ENCODE measurements at regions not wholly inside any gene's neighbourhood (a gene's known extent, or its start where the extent isn't known, plus 50 kb on each side); places are given as distances from the start of the nearest gene placed in this dataset.

DNA sequence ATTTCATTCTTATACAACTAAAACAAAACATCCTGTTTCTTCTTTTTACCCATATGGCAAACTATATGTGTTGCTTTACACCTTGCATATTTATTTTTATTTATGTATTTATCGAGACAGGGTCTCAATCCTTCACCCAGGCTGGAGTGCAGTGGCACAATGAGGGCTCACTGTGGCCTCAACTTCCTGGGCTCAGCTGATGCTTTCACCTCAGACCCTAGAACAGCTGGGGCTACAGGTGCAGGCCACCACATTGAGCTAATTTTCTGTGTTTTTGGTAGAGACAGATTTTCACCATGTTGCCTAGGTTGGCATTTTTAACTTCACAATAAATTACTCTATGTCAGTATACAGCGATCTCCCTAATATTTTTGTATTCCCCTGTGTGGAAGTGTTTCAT lies 522.0 kb downstream of the MBD2 start:
- H3K36me3 ChIP-seq (ENCODE audit: control insufficient read depth, insufficient read depth, low read length) = no peaks in the 10 kb centered on the region
- H3K27ac ChIP-seq (ENCODE audit: low read depth, low read length) = no peak overlapping the region
- H3K9me3 ChIP-seq (ENCODE audit: control insufficient read depth, insufficient read depth, low read length) = no peaks in the 10 kb centered on the region
- no CpG with 5 or more reads among the region's 2 CpGs for WGBS (ENCODE audit: insufficient coverage)
- H3K4me3 ChIP-seq (ENCODE audit: low read depth, low read length) = no peak overlapping the region
- no peaks in the 10 kb centered on the region for H3K27me3 ChIP-seq (ENCODE audit: control insufficient read depth, insufficient read depth, low read length)
- no peak for DNase-seq (ENCODE audit: low read depth in 4 of 6, low spot score in 6 of 6)
- no peaks in the 10 kb centered on the region for H3K4me1 ChIP-seq (ENCODE audit: control insufficient read depth, insufficient read depth, low read length)

- Histone ChIP-seq H3K9me3 (ENCODE audit: control insufficient read depth, insufficient read depth, low read length) (no peaks in the 10 kb centered on the region), H3K4me3 (ENCODE audit: low read depth, low read length) (no peak overlapping the region), H3K4me1 (ENCODE audit: control insufficient read depth, insufficient read depth, low read length) (no peaks in the 10 kb centered on the region), H3K27me3 (ENCODE audit: control insufficient read depth, insufficient read depth, low read length) (no peaks in the 10 kb centered on the region), H3K27ac (ENCODE audit: low read depth, low read length) (no peak overlapping the region), H3K36me3 (ENCODE audit: control insufficient read depth, insufficient read depth, low read length) (no peaks in the 10 kb centered on the region)
- WGBS (ENCODE audit: insufficient coverage) = 75% methylated on average over 1 of the region's 1 CpG
- no peak for DNase-seq (ENCODE audit: low read depth in 4 of 6, low spot score in 6 of 6)
These were observed 522.8 kb downstream of the MBD2 start for GRCh38 chr18:53701697-53702096.

DNA sequence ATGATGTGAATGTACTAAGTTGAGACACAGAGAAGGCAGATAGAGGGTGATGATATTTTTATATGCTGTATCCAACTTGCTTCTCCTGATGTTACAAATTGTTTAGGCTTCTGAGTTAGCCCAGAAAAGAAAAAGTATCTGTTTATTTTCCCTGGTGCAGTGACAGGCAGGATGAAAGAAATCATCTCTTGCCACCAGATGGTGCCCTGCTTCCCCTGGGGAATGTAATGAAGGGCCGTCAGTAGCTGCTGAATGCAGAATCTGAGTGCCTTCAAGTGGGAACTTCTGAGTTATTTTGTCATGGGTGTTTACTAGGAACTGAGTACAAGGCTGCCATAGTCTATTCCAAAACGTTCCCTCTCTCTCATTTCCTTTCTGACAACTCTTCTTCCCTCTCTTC lies 525.6 kb downstream of the MBD2 start:
- no peaks in the 10 kb centered on the region for H3K36me3 ChIP-seq (ENCODE audit: control insufficient read depth, insufficient read depth, low read length)
- no peaks in the 10 kb centered on the region for H3K4me1 ChIP-seq (ENCODE audit: control insufficient read depth, insufficient read depth, low read length)
- H3K27me3 ChIP-seq (ENCODE audit: control insufficient read depth, insufficient read depth, low read length) = no peaks in the 10 kb centered on the region
- peak in 3 of 6 donors; percentile 11 to 68 (median 60) for DNase-seq (ENCODE audit: low read depth in 4 of 6, low spot score in 6 of 6)
- no peak overlapping the region for H3K27ac ChIP-seq (ENCODE audit: low read depth, low read length)
- 0% methylated on average over 1 of the region's 2 CpGs for WGBS (ENCODE audit: insufficient coverage)
- peaks cover 2% of the 10 kb centered on the region for H3K9me3 ChIP-seq (ENCODE audit: control insufficient read depth, insufficient read depth, low read length)
- H3K4me3 ChIP-seq (ENCODE audit: low read depth, low read length) = no peak overlapping the region

- H3K4me1 ChIP-seq (ENCODE audit: control insufficient read depth, insufficient read depth, low read length) = no peaks in the 10 kb centered on the region
- H3K4me3 ChIP-seq (ENCODE audit: low read depth, low read length) = no peak overlapping the region
- no peaks in the 10 kb centered on the region for H3K9me3 ChIP-seq (ENCODE audit: control insufficient read depth, insufficient read depth, low read length)
- DNase-seq (ENCODE audit: low read depth in 4 of 6, low spot score in 6 of 6) = no peak
- WGBS (ENCODE audit: insufficient coverage) = no CpG with 5 or more reads among the region's 2 CpGs
- H3K36me3 ChIP-seq (ENCODE audit: control insufficient read depth, insufficient read depth, low read length) = no peaks in the 10 kb centered on the region
- H3K27ac ChIP-seq (ENCODE audit: low read depth, low read length) = no peak overlapping the region
- H3K27me3 ChIP-seq (ENCODE audit: control insufficient read depth, insufficient read depth, low read length) = no peaks in the 10 kb centered on the region
These were observed 534.6 kb downstream of the MBD2 start for GRCh38 chr18:53689886-53690285.

- WGBS (ENCODE audit: insufficient coverage) = no CpG with 5 or more reads among the region's 4 CpGs
- Histone ChIP-seq H3K4me1 (ENCODE audit: control insufficient read depth, insufficient read depth, low read length) (no peaks in the 10 kb centered on the region), H3K9me3 (ENCODE audit: control insufficient read depth, insufficient read depth, low read length) (no peaks in the 10 kb centered on the region), H3K27ac (ENCODE audit: low read depth, low read length) (no peak overlapping the region), H3K4me3 (ENCODE audit: low read depth, low read length) (no peak overlapping the region), H3K36me3 (ENCODE audit: control insufficient read depth, insufficient read depth, low read length) (no peaks in the 10 kb centered on the region), H3K27me3 (ENCODE audit: control insufficient read depth, insufficient read depth, low read length) (no peaks in the 10 kb centered on the region)
- DNase-seq (ENCODE audit: low read depth in 4 of 6, low spot score in 6 of 6) = no peak
These were observed 537.5 kb downstream of the MBD2 start for GRCh38 chr18:53686965-53687364.

- Histone ChIP-seq H3K9me3 (ENCODE audit: control insufficient read depth, insufficient read depth, low read length) (no peaks in the 10 kb centered on the region), H3K27ac (ENCODE audit: low read depth, low read length) (no peak overlapping the region), H3K4me1 (ENCODE audit: control insufficient read depth, insufficient read depth, low read length) (no peaks in the 10 kb centered on the region), H3K36me3 (ENCODE audit: control insufficient read depth, insufficient read depth, low read length) (no peaks in the 10 kb centered on the region), H3K4me3 (ENCODE audit: low read depth, low read length) (no peak overlapping the region), H3K27me3 (ENCODE audit: control insufficient read depth, insufficient read depth, low read length) (no peaks in the 10 kb centered on the region)
- 80% methylated on average over 2 of the region's 2 CpGs for WGBS (ENCODE audit: insufficient coverage)
- no peak for DNase-seq (ENCODE audit: low read depth in 4 of 6, low spot score in 6 of 6)
These were observed 541.7 kb downstream of the MBD2 start for GRCh38 chr18:53682796-53683195.

- no peaks in the 10 kb centered on the region for H3K36me3 ChIP-seq (ENCODE audit: control insufficient read depth, insufficient read depth, low read length)
- DNase-seq (ENCODE audit: low read depth in 4 of 6, low spot score in 6 of 6) = no peak
- no peaks in the 10 kb centered on the region for H3K9me3 ChIP-seq (ENCODE audit: control insufficient read depth, insufficient read depth, low read length)
- 100% methylated on average over 1 of the region's 1 CpG for WGBS (ENCODE audit: insufficient coverage)
- no peaks in the 10 kb centered on the region for H3K4me1 ChIP-seq (ENCODE audit: control insufficient read depth, insufficient read depth, low read length)
- no peak overlapping the region for H3K27ac ChIP-seq (ENCODE audit: low read depth, low read length)
- H3K27me3 ChIP-seq (ENCODE audit: control insufficient read depth, insufficient read depth, low read length) = no peaks in the 10 kb centered on the region
- no peak overlapping the region for H3K4me3 ChIP-seq (ENCODE audit: low read depth, low read length)
These were observed 547.0 kb downstream of the MBD2 start for GRCh38 chr18:53677480-53677879.

DNA sequence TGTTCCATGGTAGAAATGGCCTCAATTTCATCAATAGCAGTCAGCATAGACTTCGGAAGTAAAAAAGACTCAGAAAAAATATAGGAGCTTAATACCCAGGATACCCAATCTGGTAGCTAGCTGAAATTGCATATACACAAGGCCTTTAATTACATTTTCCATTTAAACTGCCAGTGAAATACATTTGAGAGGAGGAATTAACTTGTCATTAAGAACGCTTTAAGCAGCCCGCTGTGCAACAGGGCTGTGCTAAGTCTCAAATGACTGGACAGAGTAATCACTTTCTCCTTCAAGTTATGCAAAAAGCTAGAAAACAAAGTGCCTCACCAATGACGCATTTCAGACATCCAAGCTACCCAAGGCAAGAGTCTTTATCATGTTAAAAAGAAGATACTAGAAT lies 558.8 kb downstream of the MBD2 start:
- Histone ChIP-seq H3K9me3 (ENCODE audit: control insufficient read depth, insufficient read depth, low read length) (peaks cover 8% of the 10 kb centered on the region), H3K4me3 (ENCODE audit: low read depth, low read length) (no peak overlapping the region), H3K36me3 (ENCODE audit: control insufficient read depth, insufficient read depth, low read length) (no peaks in the 10 kb centered on the region), H3K27me3 (ENCODE audit: control insufficient read depth, insufficient read depth, low read length) (no peaks in the 10 kb centered on the region), H3K4me1 (ENCODE audit: control insufficient read depth, insufficient read depth, low read length) (no peaks in the 10 kb centered on the region), H3K27ac (ENCODE audit: low read depth, low read length) (no peak overlapping the region)
- WGBS (ENCODE audit: insufficient coverage) = 79% methylated on average over 2 of the region's 4 CpGs
- peak in 2 of 6 donors; percentile 29 to 92 for DNase-seq (ENCODE audit: low read depth in 4 of 6, low spot score in 6 of 6)

GRCh38 chr18:53664575-53664974 lies 559.9 kb downstream of the MBD2 start:
- Histone ChIP-seq H3K36me3 (ENCODE audit: control insufficient read depth, insufficient read depth, low read length) (no peaks in the 10 kb centered on the region), H3K4me3 (ENCODE audit: low read depth, low read length) (no peak overlapping the region), H3K27me3 (ENCODE audit: control insufficient read depth, insufficient read depth, low read length) (no peaks in the 10 kb centered on the region), H3K4me1 (ENCODE audit: control insufficient read depth, insufficient read depth, low read length) (no peaks in the 10 kb centered on the region), H3K9me3 (ENCODE audit: control insufficient read depth, insufficient read depth, low read length) (peaks cover 6% of the 10 kb centered on the region), H3K27ac (ENCODE audit: low read depth, low read length) (no peak overlapping the region)
- DNase-seq (ENCODE audit: low read depth in 4 of 6, low spot score in 6 of 6) = no peak

GRCh38 chr18:53660306-53660705 lies 564.2 kb downstream of the MBD2 start:
- no peak for DNase-seq (ENCODE audit: low read depth in 4 of 6, low spot score in 6 of 6)
- peaks cover 4% of the 10 kb centered on the region for H3K9me3 ChIP-seq (ENCODE audit: control insufficient read depth, insufficient read depth, low read length)
- no peaks in the 10 kb centered on the region for H3K27me3 ChIP-seq (ENCODE audit: control insufficient read depth, insufficient read depth, low read length)
- no peaks in the 10 kb centered on the region for H3K4me1 ChIP-seq (ENCODE audit: control insufficient read depth, insufficient read depth, low read length)
- WGBS (ENCODE audit: insufficient coverage) = no CpG with 5 or more reads among the region's 2 CpGs
- H3K27ac ChIP-seq (ENCODE audit: low read depth, low read length) = no peak overlapping the region
- H3K36me3 ChIP-seq (ENCODE audit: control insufficient read depth, insufficient read depth, low read length) = no peaks in the 10 kb centered on the region
- no peak overlapping the region for H3K4me3 ChIP-seq (ENCODE audit: low read depth, low read length)

Data from spinal cord (tissue), 9 donors.